Muscle layer of duodenum (tissue), 2 donors: ENCODE measurements at regions not wholly inside any gene's neighbourhood (a gene's known extent, or its start where the extent isn't known, plus 50 kb on each side); places are given as distances from the start of the nearest gene placed in this dataset.

Experiments used
- H3K27ac ChIP-seq: one replicate; pipeline ENCODE4 v1.7.0; 2013; ENCODE audit warnings: mild to moderate bottlenecking, low read length
- H3K27me3 ChIP-seq: one replicate; pipeline ENCODE4 v1.7.0; 2013; ENCODE audit warnings: low read depth, mild to moderate bottlenecking, control low read depth, low read length
- H3K36me3 ChIP-seq, 2 donors: one replicate each; pipeline ENCODE4 v1.7.0; 2013; ENCODE audit warnings: low read length in 2 of 2, control low read depth in 1 of 2, mild to moderate bottlenecking in 1 of 2; ENCODE audit not compliant: insufficient read depth in 2 of 2, control insufficient read depth in 1 of 2
- H3K4me1 ChIP-seq, 2 donors: one replicate each; pipeline ENCODE4 v1.7.0; 2013; ENCODE audit warnings: low read length in 2 of 2, mild to moderate bottlenecking in 2 of 2, control low read depth in 1 of 2, moderate library complexity in 1 of 2; ENCODE audit not compliant: insufficient read depth in 2 of 2, control insufficient read depth in 1 of 2
- H3K4me3 ChIP-seq, 2 donors: one replicate each; pipeline ENCODE4 v1.7.0; 2013; ENCODE audit warnings: low read length in 2 of 2, low read depth in 1 of 2, mild to moderate bottlenecking in 1 of 2
- H3K9me3 ChIP-seq, 2 donors: one replicate each; pipeline ENCODE4 v1.7.0; 2013; ENCODE audit warnings: low read length in 2 of 2, control low read depth in 1 of 2, mild to moderate bottlenecking in 1 of 2; ENCODE audit not compliant: control insufficient read depth in 1 of 2
- donor health status: healthy.

- H3K36me3 ChIP-seq = no peaks in the 10 kb centered on the region
- no peaks in the 10 kb centered on the region for H3K27me3 ChIP-seq
- H3K4me3 ChIP-seq = no peak overlapping the region
- no peaks in the 10 kb centered on the region for H3K9me3 ChIP-seq
- no peaks in the 10 kb centered on the region for H3K4me1 ChIP-seq
- no peak overlapping the region for H3K27ac ChIP-seq
Measured at GRCh38 chr7:81624650-81625631, 144.9 kb downstream of the HGF start.

- Histone ChIP-seq H3K36me3 (no peaks in the 10 kb centered on the region), H3K4me1 (no peaks in the 10 kb centered on the region)
Measured at GRCh38 chr7:81624021-81624592, 145.7 kb downstream of the HGF start.

GRCh38 chr7:81623251-81623855 lies 146.5 kb downstream of the HGF start:
- H3K36me3 ChIP-seq = no peaks in the 10 kb centered on the region
- H3K27me3 ChIP-seq = no peaks in the 10 kb centered on the region
- H3K27ac ChIP-seq = no peak overlapping the region
- no peaks in the 10 kb centered on the region for H3K9me3 ChIP-seq
- no peaks in the 10 kb centered on the region for H3K4me1 ChIP-seq
- H3K4me3 ChIP-seq = no peak overlapping the region

More at GRCh38 chr7:81624021-81624592, 145.7 kb downstream of the HGF start:
- Histone ChIP-seq H3K4me3 (no peak overlapping the region), H3K27me3 (no peaks in the 10 kb centered on the region), H3K9me3 (no peaks in the 10 kb centered on the region), H3K27ac (no peak overlapping the region)

- H3K36me3 ChIP-seq = no peaks in the 10 kb centered on the region
- no peaks in the 10 kb centered on the region for H3K9me3 ChIP-seq
- H3K4me1 ChIP-seq = no peaks in the 10 kb centered on the region
- no peaks in the 10 kb centered on the region for H3K27me3 ChIP-seq
- H3K4me3 ChIP-seq = no peak overlapping the region
- no peak overlapping the region for H3K27ac ChIP-seq
Measured at GRCh38 chr7:81621893-81622292, 148.0 kb downstream of the HGF start.

- Histone ChIP-seq H3K4me1 (no peaks in the 10 kb centered on the region), H3K4me3 (no peak overlapping the region), H3K27ac (no peak overlapping the region), H3K36me3 (no peaks in the 10 kb centered on the region), H3K9me3 (no peaks in the 10 kb centered on the region), H3K27me3 (no peaks in the 10 kb centered on the region)
Measured at GRCh38 chr7:81618396-81619014, 151.3 kb downstream of the HGF start.

GRCh38 chr7:81616951-81617350 lies 152.9 kb downstream of the HGF start:
- Histone ChIP-seq H3K9me3 (no peaks in the 10 kb centered on the region), H3K4me1 (no peaks in the 10 kb centered on the region), H3K27me3 (no peaks in the 10 kb centered on the region), H3K27ac (no peak overlapping the region), H3K4me3 (no peak overlapping the region), H3K36me3 (no peaks in the 10 kb centered on the region)

GRCh38 chr7:81611805-81612204 lies 158.0 kb downstream of the HGF start:
- Histone ChIP-seq H3K4me1 (no peaks in the 10 kb centered on the region), H3K27ac (no peak overlapping the region), H3K4me3 (no peak overlapping the region), H3K9me3 (no peaks in the 10 kb centered on the region), H3K27me3 (no peaks in the 10 kb centered on the region), H3K36me3 (no peaks in the 10 kb centered on the region)

- Histone ChIP-seq H3K4me3 (no peak overlapping the region), H3K4me1 (no peaks in the 10 kb centered on the region), H3K9me3 (no peaks in the 10 kb centered on the region), H3K27me3 (no peaks in the 10 kb centered on the region), H3K36me3 (no peaks in the 10 kb centered on the region), H3K27ac (no peak overlapping the region)
Measured at GRCh38 chr7:81611040-81611439, 158.8 kb downstream of the HGF start.

- H3K27me3 ChIP-seq = no peaks in the 10 kb centered on the region
Measured at GRCh38 chr7:81608748-81609382, 161.0 kb downstream of the HGF start.

GRCh38 chr7:81607987-81608386 lies 161.9 kb downstream of the HGF start:
- Histone ChIP-seq H3K27me3 (no peaks in the 10 kb centered on the region), H3K4me1 (no peaks in the 10 kb centered on the region), H3K9me3 (no peaks in the 10 kb centered on the region), H3K36me3 (no peaks in the 10 kb centered on the region), H3K4me3 (no peak overlapping the region), H3K27ac (no peak overlapping the region)

More at GRCh38 chr7:81608748-81609382, 161.0 kb downstream of the HGF start:
- no peak overlapping the region for H3K4me3 ChIP-seq
- H3K9me3 ChIP-seq = no peaks in the 10 kb centered on the region
- H3K36me3 ChIP-seq = no peaks in the 10 kb centered on the region
- no peaks in the 10 kb centered on the region for H3K4me1 ChIP-seq
- no peak overlapping the region for H3K27ac ChIP-seq
